ENCODE measurements at regions not wholly inside any gene's neighbourhood (a gene's known extent, or its start where the extent isn't known, plus 50 kb on each side); places are given as distances from the start of the nearest gene placed in this dataset.
"Not testable (repeated sequence)": the region's sequence is repeated elsewhere in the genome, so short reads cannot be mapped to it uniquely, and the experiment has no call there.

DNA sequence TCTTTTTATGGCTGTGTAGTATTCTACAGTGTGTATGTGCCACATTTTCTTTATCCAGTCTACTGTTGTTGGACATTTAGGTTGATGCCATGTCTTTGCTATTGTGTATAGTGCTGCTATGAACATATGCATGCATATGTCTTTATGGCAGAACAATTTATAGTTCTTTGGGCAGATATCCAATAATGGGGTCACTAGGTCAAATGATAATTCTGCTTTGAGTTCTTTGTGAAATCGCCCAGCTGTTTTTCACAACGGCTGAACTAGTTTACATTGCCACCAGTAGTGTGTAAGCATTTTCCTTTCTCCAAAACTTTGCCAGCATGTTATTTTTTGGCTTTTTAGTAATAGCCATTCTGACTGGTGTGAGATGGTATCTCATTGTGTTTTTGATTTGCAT is 214.8 kb upstream of the TMEM229A start:
- DNase-seq (ENCODE audit: low spot score): no peak

DNA sequence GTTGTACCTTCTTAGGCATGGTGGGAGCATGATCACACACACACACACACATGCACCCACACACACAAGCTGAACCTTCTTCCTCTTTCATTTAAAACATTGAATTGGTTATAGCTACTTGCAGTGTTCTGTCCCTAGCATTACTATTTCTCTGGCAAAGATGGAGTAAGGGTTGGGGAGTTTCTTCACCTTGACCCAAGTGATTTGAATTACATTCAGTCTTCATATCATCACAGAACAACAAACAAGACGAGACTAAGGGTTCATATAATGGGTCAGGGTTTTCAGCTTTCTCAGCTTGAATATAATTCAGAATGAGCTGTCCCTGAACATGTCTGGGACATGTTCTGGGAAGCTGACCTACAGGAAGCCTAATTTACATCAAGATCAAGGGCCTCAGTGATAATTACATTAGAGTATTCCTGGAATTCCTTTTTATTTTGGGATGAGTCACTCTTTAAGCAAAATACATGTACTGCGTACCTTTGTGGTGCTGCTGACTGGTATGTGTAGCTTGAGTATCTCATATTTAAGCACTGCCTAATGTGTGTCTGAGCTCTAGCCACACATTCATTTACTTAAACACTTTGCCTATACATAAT is 213.5 kb upstream of the TMEM229A start:
- DNase-seq (ENCODE audit: low spot score): peak; percentile 28

DNA sequence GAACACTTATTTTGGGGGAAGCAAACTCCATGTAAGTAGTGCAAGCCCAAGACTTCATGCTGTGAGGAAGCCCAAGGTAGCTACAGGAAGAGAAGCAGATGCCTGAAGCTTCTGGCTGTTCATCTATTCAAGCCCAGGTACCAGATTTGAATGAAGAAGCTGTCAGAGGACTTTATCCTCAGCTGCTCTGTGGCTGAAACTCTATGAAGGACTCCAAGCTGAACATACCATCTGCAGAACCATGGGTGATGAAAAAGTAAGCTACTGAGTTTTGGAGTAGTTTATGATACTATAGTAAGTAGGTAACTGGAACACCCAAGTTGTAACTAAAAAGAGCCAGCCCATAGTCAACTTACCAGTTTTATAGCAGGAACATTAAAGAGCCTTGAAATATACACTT is 211.6 kb upstream of the TMEM229A start:
- not testable (repeated sequence) for DNase-seq (ENCODE audit: low spot score)

DNA sequence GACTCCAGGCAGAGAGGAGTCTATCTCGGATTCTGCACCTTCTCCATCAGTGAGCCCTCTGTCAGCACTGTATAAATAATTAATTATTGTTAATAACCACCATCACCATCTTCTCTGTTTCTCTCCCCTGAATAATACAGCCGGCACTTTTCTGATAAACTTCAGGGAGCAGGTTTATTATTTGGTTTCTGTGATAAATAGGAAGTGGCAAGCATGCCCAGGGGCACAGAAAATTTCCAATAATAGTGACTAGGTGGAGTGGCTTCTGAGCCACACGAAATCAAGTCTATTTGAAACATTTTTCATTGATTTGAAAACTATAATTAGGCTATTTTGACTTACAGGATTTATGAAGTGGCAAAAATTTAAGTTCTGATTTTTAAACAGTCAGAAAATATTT is 186.8 kb upstream of the TMEM229A start:
- no peak for DNase-seq (ENCODE audit: low spot score)

DNA sequence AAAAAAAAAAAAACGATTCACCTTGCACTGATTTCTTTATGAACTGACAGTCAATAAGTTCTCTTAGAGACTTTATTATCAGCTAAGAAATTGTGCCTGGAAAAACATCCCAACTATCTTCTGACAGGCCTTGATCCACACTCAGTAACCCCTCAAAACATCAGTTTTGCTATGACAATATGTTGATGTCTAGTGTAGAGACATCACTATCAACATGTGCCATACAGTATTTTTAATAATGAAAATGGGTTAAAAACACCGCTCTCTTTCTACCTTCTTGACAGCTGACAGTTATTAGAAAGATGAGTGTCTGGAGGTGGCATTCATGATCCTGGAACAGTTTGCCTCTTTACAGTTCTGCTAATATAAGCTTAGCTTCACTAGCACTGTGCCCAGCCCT is 175.8 kb upstream of the TMEM229A start:
- DNase-seq (ENCODE audit: low spot score): no peak

DNA sequence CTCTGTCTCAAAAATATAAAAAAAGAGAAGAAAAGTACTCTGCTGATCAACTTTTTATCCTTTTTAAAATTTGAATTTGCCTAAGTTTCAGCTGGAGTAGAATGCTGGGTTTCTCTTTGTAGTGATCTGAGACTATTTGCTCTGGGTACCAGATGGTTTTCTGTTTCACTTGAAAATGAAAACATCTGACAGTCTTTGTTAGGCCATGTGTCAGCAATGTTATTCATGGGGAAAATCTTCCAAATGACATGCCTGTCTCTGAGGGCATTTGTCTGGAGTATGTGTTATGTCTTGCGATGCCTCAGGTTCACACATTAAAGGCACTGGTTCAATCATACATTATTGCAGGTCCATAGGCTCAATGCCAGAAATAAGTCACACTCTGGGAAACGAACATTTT is 175.3 kb upstream of the TMEM229A start:
- no peak for DNase-seq (ENCODE audit: low spot score)

DNA sequence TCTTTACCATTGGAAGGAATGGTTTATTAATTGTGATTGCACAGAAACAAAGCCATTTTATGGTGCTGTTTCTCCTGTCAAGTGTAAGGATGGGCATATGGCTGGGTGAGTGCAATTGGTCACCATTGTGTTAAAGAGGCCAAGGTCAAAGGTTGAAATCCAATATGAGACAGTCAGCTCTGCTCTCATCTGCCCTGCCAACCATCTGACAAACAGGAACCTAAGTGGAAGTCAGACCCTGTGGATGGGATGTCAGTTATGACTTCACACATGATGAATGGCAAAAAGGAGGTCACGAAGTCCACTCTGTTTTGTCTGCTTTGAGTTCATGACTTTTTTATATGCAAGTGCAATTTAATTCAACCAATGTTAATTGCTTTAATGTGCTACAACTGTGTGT is 172.7 kb upstream of the TMEM229A start:
- DNase-seq (ENCODE audit: low spot score): no peak

DNA sequence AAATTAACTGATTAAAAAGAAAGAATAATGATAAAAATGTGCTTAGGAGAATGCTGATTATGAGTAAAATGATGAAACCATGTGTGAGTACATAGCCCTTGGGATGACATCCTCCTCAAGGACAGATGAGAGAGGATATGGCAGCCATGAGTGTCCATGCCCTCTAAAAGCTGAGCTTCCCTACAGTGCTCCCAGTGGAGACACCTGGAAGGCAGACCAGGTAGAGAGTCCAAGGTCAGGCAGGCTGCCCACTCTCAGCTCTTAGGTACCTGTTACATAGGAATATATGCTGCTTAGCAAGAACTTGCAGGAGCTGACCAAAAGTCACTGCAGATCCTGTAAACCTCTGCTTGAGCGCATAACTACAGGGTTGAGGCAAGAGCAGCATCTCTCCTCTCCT is 169.7 kb upstream of the TMEM229A start:
- no peak for DNase-seq (ENCODE audit: low spot score)

DNA sequence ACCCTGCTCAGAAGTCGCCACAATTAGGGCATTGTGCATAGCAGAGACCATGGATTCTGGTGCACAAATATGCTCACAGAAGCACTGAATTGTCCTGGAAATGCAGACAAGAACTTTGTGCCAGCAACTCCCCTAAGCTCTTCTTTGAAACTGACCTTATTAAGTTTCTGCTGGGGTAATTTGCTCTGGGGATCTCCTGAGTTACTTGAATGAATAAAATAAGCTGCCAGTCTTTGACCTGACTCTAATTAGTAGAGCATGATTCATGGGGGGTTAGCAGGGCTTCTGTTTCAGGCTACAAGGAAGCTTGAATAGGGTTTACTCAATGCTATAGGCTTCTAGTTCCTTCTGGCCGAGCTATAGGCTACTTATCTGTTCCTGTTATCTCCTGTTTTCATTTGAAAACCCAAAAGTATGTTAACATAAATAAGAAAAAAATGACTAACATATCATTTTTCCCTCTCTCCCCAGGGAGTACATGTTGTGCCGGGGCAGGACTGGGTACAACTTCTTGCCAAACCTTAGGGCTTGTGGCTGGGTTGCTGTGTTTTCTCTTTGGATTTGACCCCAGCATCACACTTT is 169.0 kb upstream of the TMEM229A start:
- DNase-seq (ENCODE audit: low spot score): no peak

DNA sequence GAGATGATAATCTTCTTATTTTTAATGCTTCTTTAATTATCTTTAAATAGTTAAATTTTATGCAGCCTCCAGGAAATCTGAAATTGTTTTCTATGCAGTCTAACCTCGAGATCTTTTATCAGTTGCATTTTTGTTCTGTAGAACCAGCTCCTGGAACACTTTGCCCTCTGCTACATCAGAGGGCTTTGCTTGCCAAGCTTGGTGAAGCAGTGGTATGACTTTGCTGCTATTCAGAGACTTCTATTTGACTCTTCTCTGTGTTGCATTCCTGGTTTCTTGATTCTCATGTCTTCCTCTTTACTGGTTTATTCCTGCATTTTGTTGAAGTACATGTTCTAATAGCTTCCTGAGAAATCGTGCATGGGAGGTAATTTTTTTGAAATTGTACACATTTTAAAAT is 163.7 kb upstream of the TMEM229A start:
- no peak for DNase-seq (ENCODE audit: low spot score)

DNA sequence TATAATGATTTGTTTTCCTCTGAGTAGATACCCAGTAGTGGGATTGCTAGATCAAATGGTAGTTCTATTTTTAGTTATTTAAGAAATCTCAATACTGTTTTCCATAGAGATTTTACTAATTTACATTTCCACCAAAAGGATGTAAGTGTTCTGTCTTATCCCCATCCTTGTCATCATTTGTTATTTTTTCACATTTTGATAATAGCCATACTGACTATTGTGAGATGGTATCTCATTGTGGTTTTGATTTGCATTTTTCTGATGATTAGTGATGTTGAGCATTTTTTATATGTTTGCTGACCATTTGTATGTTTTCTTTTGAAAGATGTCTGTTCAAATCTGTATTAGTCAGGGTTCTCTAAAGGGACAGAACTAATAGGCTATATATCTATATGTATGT is 160.0 kb upstream of the TMEM229A start:
- no peak for DNase-seq (ENCODE audit: low spot score)

DNA sequence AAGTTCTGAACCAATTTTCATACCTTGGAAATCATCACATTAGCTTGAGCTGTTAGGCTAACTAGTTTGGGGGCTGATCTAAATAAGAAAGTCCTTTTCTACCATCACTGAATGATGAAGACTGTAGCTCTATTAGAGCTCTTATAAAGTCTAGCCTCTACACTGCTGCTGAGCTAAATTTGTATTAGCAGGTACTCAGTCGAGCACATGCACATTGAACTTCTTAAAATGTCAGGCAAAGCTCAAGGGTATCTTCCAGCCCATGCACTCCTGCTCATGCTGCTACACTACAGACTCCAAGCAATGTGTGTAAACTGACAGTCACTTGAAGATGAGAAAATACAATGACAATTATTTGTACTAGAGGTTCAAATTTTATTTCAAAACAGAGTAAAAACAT is 158.8 kb upstream of the TMEM229A start:
- no peak for DNase-seq (ENCODE audit: low spot score)

DNA sequence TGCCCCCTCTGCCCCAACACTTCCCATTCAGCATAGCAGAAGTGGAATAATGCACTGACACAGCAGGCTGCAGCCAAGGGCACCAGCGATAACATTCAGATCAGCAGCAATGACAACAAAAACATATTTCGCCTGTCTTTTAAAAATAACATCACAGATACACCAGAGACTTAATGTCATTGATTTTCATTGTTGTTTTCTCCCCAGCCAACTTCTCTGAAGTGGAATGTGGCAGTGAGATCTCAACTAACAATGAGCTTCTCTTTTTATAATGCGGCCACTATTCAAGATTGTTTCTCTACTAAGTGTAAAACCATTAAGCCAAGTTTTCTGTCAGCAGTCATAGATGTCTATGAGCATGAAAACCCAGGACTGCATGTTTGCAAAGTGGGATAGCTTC is 158.2 kb upstream of the TMEM229A start:
- DNase-seq (ENCODE audit: low spot score): no peak

DNA sequence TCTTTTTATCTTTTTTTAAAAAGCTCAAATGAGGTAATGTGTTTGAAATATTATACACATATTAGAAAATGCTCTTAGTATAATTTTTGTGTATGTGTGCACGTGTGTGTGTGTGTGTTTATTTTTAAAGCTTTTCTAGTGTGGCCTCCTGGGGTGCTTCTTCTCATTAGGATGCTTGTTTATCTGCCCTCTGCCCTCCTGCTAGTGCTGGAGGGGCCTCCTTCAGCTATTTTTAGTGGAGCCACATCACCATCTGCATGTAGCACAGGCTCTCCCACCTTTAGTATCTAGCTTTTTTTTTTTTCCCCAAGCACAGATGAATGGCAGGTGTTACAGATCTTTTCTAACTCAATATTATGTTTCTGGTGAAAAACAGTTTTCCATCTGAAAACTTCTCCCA is 155.7 kb upstream of the TMEM229A start:
- DNase-seq (ENCODE audit: low spot score): no peak

DNA sequence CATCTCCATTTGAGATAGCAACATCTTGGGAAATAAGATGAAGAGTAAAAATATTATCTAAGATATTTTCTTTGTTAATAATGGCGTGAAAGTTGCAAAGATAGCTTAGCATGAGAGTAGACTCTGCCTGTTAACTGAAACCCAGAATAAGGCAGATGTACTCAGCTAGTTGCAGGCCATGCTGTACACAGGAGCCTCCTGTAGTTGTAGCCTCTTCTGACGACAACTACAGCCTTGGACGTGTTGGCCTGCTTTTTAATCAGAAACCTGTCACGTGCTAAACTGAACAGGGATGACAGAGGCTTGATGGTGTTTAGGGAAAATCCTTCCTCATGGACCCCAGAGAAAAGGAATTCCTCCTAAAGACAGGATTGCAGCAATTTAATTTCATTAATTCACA is 155.1 kb upstream of the TMEM229A start:
- DNase-seq (ENCODE audit: low spot score): no peak

DNA sequence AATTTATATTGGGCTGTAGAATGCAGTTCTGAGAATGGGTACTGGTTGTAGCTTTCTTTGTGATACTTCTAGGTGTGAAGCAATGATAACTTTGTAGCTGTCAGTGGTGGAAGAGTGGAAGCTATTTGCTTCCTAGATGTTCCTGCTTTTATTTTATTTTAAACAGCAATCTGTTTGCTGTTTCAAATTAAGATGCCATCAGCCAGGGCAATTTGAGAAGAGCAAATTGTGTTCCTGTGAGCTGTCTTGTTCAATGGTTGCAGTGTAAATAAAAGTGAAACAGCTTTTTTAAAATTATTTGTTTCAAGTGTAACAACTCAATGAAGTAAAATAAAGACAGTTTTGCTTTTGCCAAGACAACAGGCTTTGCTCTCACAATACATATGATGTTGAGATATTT is 150.8 kb upstream of the TMEM229A start:
- no peak for DNase-seq (ENCODE audit: low spot score)

DNA sequence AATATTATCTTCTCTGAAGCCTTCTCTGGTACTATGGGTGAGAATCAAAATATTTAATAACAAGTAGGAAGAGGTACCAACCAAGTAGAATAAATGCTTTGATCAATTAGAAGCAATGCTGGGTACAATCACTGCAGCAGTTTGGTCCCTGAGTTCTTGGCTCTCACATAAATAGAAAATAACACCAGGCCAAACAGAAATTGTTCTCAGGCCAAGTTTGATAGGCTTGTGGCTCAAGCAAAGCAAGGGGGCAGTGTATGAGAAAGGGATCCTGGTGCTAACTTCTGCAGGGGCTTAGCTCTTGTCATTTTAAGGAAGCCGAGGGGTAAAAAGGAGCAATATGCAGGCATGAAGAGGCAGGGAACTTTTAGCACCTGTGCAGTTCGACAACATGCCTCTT is 146.8 kb upstream of the TMEM229A start:
- DNase-seq (ENCODE audit: low spot score): no peak

DNA sequence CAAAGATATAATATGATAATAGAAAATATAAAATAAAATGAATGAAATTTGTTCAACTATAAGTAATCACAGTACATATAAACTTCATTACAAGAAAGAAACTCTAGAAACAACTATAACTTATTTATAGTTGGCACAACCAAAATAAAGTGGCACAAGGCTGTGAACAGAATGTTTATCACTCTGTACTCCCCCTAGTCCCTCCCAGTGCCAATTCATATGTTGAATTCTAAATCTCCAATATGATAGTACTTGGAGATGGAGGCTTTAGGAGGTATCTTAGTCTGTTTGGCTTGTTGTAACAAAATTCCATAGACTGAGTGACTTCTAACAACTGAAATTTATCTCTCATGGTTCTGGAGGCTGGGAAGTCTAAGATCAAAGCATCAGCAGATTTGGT is 145.0 kb upstream of the TMEM229A start:
- no peak for DNase-seq (ENCODE audit: low spot score)

DNA sequence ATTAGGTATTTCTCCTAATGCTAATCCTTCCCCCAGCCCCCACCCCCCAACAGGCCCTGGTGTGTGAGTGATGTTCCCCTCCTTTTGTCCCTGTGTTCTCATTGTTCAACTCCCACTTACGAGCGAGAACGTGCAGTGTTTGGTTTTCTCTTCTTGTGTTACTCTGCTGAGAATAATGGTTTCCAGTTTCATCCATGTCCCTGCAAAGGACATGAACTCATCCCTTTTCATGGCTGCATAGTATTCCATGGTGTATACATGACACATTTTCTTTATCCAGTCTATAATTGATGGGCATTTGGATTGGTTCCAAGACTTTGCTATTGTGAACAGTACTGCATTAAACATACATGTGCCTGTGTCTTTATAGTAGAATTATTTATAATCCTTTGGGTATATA is 138.9 kb upstream of the TMEM229A start:
- DNase-seq (ENCODE audit: low spot score): not testable (repeated sequence)

DNA sequence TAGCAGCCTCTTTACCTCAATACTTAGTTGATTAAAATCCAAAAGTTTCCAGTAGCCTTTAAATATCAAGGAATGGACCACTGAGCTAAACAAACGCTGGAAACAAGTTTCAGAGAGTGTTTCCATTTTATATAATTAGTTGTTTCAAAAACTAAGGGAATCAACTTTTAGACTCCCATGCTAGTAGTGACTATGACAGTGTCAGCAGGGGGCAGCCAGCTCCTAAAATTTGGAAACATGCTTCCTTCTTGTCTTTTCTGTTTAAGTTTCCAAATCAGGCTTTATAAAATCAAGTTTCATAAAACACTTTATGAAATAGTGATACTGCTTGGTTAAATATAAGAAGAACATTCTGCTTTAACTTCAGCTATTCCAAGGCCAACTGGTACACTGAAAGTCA is 138.2 kb upstream of the TMEM229A start:
- peak; percentile 70 for DNase-seq (ENCODE audit: low spot score)

DNA sequence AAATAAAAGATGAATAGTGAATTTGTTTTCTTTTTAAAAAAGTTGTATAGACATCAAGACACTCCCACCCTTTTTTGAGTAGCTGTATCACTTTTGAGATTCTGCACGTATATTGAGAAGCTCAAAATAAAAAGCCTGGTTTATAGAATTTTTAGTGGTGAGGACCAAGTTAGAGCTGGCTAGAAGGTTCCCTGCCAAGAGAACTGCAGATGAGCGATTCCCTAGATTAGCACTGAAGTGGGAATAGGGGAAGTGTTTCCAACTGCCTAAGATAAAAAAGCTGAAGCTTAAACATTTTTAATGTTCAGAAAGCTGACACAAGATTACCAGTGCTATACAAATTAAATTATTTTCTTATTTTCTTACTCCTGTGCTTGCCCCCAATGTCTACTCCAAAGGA is 135.7 kb upstream of the TMEM229A start:
- no peak for DNase-seq (ENCODE audit: low spot score)

DNA sequence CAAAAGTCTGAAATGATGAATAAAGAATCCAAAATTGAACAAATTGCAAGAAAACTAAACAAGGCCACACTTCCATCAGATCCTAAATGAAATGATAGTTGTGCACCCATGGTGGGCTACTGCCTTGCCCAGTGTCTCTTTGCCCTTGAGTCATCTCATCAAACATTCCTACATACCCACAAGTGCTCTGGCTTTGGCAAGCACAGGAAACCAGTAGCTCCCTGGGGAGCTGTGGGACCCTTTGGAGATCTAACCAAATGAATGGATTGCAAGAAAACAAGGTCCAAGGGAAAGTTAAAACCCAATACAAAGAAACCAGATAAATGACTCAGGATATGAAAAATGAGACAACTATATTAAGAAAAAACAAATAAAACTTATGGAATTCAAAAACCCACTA is 129.8 kb upstream of the TMEM229A start:
- no peak for DNase-seq (ENCODE audit: low spot score)

DNA sequence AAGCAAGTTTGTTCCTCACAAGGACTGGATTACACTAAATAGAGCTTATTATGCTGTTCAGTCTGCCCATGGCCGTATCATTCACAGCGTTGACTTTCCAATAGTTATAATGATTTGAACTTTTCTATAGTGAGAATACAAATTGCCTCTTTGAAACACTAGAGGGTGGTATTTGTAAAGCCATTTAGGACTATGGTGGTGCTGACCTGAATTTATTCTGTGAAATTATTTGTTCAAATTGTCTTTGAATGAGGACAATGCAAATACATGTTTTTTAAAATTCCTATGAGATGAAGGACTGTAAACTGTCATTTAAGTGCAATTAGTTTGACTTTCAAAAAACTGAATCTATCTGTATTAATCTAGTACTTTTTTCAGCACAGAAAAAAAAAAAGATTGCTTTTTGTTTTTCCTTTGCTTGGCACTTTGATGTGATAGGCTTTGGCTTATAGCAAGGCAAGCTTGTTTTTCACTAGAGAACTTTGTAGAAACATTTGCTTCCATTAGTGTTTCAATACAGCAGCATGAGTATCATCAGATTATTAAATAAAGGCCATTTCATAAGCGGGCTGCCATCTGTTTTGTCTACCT is 122.7 kb upstream of the TMEM229A start:
- peak; percentile 31 for DNase-seq (ENCODE audit: low spot score)

Measured in A172 (cell line).